ENCODE measurements at regions not wholly inside any gene's neighbourhood (a gene's known extent, or its start where the extent isn't known, plus 50 kb on each side); places are given as distances from the start of the nearest gene placed in this dataset.

- no peak for DNase-seq (ENCODE audit: low spot score)
These were observed 290.3 kb upstream of the NFE2L3 start for GRCh38 chr7:25861601-25862260.

DNA sequence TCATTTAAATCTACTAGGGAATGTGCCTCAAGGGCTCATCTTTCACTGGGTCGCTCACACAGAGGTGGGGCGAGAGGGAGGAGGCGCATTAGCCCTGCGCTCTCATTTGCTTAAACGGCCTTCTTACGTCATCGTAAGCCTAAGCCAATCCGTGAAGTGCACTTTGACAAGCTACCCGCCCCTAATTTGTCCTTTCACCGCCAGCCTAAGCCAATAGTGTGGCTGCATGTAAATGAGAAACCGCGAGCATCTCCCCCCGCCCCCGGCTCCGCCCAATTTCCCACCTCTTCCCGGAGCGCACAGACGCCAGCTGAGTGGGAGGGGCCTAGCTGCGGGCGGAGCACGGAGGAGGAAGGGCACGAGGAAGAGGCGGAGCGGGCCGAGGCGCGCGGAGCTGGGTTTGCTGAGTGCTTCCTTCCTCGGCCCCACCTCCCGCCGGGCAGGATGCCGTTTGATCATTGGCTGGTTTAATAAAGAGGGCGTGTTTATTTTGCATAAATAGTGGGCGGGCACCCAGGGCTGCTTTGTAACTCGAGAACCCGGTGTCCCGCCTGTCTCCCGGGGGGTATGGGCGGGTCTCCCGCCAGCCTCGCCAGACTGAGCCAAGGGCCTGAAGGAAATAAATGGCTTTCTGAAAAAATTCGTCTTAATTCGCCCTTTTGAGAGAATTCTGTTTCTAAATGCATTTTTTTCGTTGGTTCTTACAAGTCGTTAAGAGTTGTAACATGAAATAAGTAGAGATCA, 289.6 kb upstream of the NFE2L3 start:
- no peak for DNase-seq (ENCODE audit: low spot score)

DNA sequence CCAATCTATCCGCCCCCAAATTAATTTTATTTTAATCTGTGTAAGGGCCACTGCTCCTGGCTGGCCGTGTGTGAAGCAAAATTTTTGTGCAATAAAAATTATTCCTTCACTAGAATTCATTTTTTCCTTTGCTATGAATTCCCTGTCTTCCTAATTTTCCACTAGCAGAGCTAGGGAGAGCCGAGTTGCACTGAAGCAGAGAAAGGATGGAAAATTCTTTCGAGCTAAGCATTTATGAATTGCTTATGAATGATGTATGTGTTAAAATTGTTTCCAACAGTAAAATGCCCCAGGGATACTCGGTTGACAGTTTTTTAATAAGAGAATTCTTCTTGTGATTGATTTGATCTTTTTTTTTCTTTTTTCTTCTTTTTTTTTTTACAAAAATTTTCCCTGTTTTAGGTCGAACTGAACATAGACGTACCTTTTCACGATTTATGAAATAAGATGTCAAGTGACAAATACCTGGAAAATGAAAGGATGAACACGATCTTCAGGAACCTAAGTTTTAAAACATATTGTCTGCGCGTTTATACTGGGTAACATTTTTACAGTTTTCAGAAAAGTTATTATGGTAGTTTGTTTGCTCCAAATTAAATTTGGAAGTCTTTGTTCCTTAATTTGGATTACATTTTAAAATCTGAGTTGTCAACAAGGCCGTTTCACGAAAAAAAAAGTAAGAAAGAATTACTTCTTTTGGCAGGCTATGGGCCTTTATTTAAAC, 288.8 kb upstream of the NFE2L3 start:
- DNase-seq (ENCODE audit: low spot score), result no peak

DNA sequence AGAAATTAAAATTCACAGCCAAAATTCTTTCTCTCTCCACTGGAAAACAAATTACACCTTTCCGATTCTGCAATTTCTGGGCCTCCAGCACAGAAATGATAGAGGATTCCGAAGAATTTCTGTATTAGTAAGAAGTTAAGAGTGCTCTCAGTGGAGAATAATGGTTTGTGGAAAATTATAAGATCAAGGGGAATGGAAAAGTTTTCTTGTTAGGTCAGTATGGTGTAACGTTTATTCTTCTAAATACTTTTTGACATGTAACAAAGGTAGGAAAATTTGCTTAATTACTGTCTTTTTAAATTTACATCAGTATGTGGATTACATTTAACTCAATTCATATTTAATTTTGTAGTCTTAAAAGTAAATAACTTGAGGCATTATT, 288.3 kb upstream of the NFE2L3 start:
- no peak for DNase-seq (ENCODE audit: low spot score)

DNA sequence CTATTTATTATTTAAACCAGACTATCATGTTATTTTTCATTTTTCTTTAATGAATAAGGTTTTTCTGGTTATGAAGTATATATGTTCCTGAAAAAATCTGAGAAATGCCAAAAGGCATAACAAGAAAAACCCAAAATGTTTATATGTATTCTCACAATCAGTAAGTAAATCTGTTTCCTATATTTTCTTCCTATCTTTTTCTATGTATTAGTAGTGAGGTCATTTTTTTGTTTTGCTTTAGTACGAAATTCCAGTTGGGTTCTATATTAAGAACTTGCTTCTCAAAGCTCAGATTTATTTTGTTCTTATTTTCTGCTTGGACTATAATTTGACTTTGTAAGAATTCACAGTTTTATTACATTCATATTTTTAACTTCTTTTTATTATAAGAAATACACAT, 287.5 kb upstream of the NFE2L3 start:
- no peak for DNase-seq (ENCODE audit: low spot score)

GRCh38 chr7:25864943-25865751, 286.9 kb upstream of the NFE2L3 start:
- DNase-seq (ENCODE audit: low spot score), result no peak

DNA sequence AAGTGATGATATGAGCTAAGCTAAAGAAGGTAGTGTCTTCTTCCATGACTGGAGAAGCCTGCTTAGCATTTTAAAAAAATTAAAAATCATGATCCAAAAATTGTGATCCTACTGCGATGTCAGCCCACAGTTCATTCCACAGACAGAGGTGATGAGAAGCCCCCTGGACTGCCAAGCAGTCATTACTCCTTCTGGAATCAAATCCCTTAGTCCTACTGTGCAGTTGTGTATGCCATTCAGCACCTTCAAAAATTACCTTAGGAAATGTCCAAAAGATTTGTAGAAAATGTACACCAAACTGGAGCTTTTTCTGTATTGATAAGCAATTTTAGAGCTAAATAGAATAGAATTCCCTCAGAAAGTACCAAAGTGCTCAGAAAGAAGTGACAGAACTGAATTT, 283.5 kb upstream of the NFE2L3 start:
- no peak for DNase-seq (ENCODE audit: low spot score)

DNA sequence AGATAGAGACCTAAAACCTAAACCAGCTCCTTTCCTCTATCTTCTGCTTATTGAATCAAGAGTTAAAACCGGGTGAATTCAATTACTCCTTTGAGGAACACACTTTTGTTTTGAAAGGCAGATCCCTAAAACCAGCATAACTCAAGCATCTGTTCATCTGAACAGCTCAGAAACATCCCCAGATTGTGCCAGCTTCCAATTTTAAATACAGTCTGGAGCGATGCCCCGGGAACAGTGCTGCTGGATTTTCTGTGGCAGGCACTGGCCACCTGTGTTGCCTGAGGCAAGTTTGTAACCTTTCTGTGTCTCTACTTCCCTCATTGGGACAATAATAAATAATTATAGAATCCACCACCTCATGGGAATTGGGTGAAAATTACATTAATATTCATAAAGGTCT, 281.4 kb upstream of the NFE2L3 start:
- no peak for DNase-seq (ENCODE audit: low spot score)

- DNase-seq (ENCODE audit: low spot score), result no peak
These were observed 275.9 kb upstream of the NFE2L3 start for GRCh38 chr7:25876092-25876491.

GRCh38 chr7:25877802-25878789, 273.9 kb upstream of the NFE2L3 start:
- DNase-seq (ENCODE audit: low spot score), result no peak

GRCh38 chr7:25879799-25880198, 272.2 kb upstream of the NFE2L3 start:
- no peak for DNase-seq (ENCODE audit: low spot score)

DNA sequence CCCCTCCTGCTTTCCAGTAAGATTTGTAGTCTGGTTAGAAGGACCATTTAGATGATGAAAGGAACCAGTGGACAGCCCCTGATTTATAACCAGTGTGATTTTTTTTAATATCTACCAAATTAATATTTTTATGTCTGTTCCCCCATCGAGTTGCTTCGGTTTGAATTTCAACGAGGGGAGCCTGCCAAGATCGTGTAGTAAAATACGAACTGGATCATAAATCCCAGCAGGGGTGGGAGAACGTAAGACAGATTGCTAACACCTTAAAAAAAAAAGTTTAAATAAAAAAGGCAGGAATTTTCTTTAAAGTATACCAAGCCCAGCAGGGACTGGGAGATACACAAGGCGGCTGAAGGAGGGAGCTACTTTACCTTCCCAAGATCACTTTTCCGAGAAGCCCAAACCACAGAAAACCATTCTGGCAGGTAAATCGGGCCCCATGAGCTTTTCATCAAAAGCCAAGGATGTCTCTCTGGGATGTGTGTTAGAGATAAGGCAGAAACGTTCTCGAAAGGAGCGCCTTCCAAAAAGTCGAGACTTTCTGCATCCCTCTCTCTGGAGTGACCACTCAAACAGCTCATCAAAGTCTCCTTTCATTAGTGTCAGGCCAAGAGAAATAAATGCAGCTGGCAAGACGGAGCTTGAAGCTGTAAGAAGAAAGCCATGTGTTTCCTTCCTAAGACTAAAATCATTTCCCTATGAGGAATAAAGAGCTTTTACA, 270.5 kb upstream of the NFE2L3 start:
- DNase-seq (ENCODE audit: low spot score), result no peak

DNA sequence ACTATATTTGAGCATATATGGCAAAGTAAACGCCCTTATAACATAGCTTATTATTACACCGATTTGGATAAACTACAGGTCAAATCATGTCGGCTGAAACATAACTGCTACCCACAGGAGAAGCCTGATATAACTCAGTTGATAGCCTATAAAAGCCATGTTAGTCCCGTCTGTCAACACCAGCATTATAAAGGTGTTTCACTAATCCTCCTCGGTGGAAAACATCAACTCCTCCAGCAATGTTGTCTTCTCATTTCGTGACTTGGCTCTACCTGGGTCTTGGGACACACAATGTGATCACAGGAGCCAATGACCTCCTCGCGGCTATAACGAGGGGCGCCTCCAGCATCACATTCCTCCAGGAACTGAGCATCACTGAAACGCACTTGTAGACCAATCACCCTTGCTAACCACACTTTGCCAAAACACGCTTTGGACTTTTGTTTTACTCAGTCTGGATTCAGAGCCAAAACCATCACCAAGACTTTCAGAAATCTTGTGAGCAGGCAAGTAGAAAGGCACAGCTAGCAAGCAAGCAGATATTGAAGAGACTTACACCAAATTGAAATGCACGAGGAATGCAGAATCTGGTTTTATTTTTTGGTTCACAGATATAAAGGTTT, 269.7 kb upstream of the NFE2L3 start:
- DNase-seq (ENCODE audit: low spot score), result no peak

DNA sequence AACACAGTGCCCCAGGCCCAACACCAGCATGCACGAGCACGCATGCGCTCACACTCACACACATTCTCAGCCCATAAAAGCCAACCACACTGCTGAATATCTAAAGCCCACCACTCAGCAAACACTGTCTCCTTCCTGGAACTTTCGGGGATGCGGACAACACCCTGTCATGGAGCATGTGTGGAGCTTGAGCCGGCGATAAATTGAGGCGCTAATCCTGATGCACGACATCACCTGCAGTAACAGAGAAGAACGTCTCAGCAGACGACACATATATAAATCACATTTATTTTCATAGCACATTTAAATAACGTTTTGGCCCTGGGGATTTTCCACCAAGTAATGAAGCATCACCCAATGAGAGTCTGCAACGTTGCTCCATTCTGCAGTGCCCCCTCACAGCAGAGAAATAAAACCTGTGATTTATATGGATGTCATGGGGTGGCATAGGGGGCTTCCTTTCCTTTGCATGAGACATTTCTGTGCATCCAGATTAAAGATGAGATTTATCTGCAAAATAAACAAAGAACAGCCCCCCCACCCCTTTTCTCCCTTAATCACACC, 267.7 kb upstream of the NFE2L3 start:
- no peak for DNase-seq (ENCODE audit: low spot score)

DNA sequence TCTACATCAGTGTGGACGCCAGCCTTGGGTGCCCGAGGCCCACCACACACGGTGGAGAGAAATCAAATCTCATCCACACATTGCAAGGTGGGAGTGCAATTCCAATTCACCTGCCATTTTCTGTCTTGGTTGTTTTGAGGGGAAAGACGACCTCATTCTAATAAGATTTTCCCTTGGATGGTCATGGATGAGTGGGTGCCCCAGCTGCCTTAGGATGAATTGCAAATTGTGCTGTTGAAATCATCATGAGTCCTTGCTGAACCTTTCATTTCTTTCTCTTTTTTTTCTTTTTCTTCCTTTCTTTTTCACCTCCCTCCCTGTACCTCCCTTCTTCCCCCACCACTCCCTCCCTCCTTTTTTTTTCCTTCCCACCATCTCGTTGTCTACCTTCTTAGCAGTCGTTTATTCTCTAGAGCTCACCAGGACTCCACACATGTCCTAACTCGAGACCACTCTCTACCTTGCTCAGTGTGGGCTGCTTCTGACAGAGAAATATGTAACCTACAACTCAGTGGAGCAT, 266.9 kb upstream of the NFE2L3 start:
- DNase-seq (ENCODE audit: low spot score), result no peak

- peak; percentile 56 for DNase-seq (ENCODE audit: low spot score)
These were observed 265.4 kb upstream of the NFE2L3 start for GRCh38 chr7:25886387-25887240.

GRCh38 chr7:25887266-25887665, 264.7 kb upstream of the NFE2L3 start:
- no peak for DNase-seq (ENCODE audit: low spot score)

DNA sequence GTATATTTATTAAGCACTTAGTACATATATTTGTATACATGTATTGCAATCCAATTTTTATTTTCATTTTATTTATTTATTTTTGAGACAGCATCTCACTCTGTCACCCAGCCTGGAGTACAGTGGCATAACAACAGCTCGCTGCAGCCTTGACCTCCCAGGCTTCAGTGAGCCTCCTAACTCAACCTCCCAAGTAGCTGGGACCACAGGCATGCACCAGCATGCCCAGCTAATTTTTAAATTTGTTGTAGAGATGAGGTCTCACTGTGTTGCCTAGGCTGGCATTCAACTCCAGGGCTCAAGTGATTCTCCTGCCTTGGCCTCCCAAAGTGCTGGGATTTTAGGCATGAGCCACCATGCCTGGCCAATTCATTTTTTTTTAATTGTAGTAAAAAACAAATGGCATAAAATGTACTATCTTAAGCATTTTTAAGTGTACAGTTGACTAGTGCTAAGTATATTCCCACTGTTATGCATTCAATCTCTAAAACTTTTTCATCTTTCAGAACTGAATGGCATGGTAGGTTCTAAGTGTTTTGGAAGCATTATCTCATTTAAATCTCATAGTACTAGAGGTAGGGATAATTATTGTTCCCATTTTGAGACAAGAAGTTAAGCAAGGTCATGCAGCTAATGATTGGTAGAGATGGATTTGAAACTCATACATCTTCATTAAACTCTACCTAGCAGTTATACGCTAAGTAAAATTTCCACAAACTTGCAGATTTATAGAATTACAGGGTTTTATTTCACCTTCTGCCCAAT, 264.0 kb upstream of the NFE2L3 start:
- DNase-seq (ENCODE audit: low spot score), result no peak
